Immature natural killer cell (primary cell): ENCODE measurements at regions not wholly inside any gene's neighbourhood (a gene's known extent, or its start where the extent isn't known, plus 50 kb on each side); places are given as distances from the start of the nearest gene placed in this dataset.

ENCODE experiments used
- DNase-seq, 3 donors: peaks; one replicate each; pipeline ENCODE4 v3.0.0; 2022; ENCODE audit warnings: mixed read lengths in 1 of 3
- H3K27ac Mint-ChIP-seq, 6 donors: one replicate each; pipeline ENCODE4 v1.8.0; 2020; ENCODE audit warnings: mixed read lengths in 6 of 6, mild to moderate bottlenecking in 5 of 6, inconsistent platforms in 4 of 6, moderate library complexity in 3 of 6
- H3K27me3 Mint-ChIP-seq, 3 donors: one replicate each; pipeline ENCODE4 v1.8.0; 2020 to 2021; ENCODE audit warnings: low read depth in 3 of 3, mild to moderate bottlenecking in 3 of 3, mixed read lengths in 3 of 3, moderate library complexity in 3 of 3, inconsistent platforms in 1 of 3
- H3K36me3 Mint-ChIP-seq, 3 donors: one replicate each; pipeline ENCODE4 v1.8.0; 2020; ENCODE audit warnings: mixed read lengths in 3 of 3, inconsistent platforms in 2 of 3, mild to moderate bottlenecking in 2 of 3
- H3K4me1 Mint-ChIP-seq, 2 donors: one replicate each; pipeline ENCODE4 v1.8.0; 2020; ENCODE audit warnings: inconsistent platforms in 2 of 2, mild to moderate bottlenecking in 2 of 2, mixed read lengths in 2 of 2, moderate library complexity in 1 of 2
- H3K4me3 Mint-ChIP-seq, 5 donors: one replicate each; pipeline ENCODE4 v1.8.0; 2020; ENCODE audit warnings: mild to moderate bottlenecking in 5 of 5, mixed read lengths in 5 of 5, inconsistent platforms in 3 of 5, moderate library complexity in 3 of 5
- H3K9me3 Mint-ChIP-seq, 6 donors: one replicate each; pipeline ENCODE4 v1.8.0; 2020; ENCODE audit warnings: mild to moderate bottlenecking in 6 of 6, mixed read lengths in 6 of 6, inconsistent platforms in 4 of 6, moderate library complexity in 3 of 6

DNA sequence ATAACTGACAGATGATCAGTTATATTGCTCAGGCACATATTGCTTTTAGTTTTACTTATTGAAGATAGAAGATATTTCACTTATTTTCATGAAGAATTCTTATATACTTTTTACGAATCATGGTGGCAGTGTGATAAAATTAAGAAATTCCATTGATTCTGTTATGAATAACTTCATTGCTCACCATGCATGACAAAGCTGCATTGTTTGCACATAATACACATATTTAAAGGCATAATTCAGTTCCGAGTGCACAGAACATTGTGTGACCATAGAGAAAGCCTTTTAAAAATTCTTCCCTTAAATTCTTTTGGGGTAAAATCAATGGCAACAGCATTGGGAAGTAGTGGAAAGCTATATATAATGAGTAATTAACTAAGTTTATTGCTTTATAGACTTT, 82.5 kb upstream of the NAALADL2 start:
- H3K4me3 Mint-ChIP-seq = no peak overlapping the region

DNA sequence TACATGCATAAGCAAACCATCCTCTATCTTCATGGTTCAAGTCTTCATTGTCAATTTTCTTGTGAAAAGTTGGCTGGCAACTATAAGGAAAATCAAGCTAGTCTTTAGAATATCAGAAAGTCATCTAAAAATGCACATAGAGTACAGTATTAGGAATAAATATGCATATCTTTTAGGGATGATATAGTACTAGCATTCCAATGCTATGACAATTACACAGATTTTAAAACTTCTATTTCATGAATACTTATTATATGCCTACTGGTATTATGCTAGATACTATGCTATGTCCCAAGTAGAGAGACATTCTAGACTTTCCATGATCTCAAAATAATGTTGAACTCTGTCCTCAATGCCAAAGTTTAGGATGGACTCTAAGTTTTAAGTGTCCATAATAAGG, 81.3 kb upstream of the NAALADL2 start:
- Mint-ChIP-seq H3K4me1 (no peaks in the 10 kb centered on the region), H3K27me3 (no peaks in the 10 kb centered on the region), H3K4me3 (no peak overlapping the region)

More for the DNA sequence above, 82.5 kb upstream of the NAALADL2 start:
- Mint-ChIP-seq H3K36me3 (no peaks in the 10 kb centered on the region), H3K27me3 (no peaks in the 10 kb centered on the region), H3K9me3 (peaks cover 2 to 35% (median 12%) of the 10 kb centered on the region in 6 donors), H3K27ac (no peak overlapping the region), H3K4me1 (no peaks in the 10 kb centered on the region)
- no peak for DNase-seq

DNA sequence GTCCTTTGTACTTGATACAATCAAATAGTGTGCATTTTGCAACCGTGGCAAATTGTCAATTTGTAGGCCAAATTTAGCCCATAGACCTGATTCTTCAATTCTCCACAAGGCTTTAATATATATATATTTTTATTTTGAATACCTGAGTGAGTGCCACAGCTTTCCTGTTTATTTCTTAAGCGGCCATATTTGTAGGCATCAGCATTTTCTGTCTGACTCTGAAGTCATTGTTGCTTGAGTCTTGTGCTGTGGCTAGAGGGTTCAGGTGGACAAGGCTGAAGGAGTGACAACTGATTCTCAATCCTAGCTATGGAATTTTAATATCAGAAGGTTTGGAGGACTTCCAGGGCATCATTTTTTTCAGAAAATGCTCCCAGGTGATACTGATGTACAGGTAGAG, 75.6 kb upstream of the NAALADL2 start:
- no peak overlapping the region for H3K27ac Mint-ChIP-seq
- peaks cover 0 to 3% (median 0%) of the 10 kb centered on the region in 3 donors for H3K27me3 Mint-ChIP-seq
- H3K9me3 Mint-ChIP-seq = peaks cover 3 to 29% (median 21%) of the 10 kb centered on the region in 6 donors
- H3K4me3 Mint-ChIP-seq = no peak overlapping the region
- no peak for DNase-seq
- H3K4me1 Mint-ChIP-seq = no peaks in the 10 kb centered on the region
- no peaks in the 10 kb centered on the region for H3K36me3 Mint-ChIP-seq

More for the DNA sequence above, 81.3 kb upstream of the NAALADL2 start:
- peaks cover 2 to 38% (median 14%) of the 10 kb centered on the region in 6 donors for H3K9me3 Mint-ChIP-seq
- no peak for DNase-seq
- H3K27ac Mint-ChIP-seq = no peak overlapping the region
- no peaks in the 10 kb centered on the region for H3K36me3 Mint-ChIP-seq

DNA sequence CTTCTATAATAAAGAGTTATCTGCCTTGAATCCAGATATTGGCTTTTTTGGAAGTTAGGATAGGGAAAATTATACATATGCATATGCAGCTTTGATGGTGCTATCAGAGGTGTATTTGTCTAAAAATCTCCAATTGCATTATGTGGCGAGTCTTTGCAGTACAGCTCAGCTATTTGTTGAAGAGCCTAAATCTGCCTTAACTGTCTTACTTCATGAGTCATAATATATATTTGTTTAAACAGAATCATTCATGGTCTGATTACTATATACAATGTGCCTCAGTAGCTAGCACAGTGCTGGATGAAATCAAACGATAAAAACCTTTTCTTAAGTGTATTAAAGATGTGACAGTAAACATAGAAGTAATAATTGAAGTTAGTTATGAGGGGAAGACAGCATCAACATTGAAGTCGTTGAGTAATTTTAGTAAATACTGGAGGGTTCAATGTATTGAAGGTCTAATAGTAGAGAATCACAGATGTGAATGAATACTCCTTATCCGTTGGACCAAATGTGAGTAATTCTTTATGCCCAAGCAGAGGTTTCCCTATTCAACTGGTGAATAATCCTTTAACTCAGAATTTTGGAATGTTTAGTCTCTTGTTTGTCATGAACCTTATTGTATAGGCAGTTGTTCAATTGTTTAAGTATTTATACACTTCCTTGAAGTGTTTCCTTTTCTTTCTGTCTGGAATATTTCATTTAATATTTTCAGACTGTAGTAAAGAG, 74.8 kb upstream of the NAALADL2 start:
- H3K27ac Mint-ChIP-seq = no peak overlapping the region
- no peak overlapping the region for H3K4me3 Mint-ChIP-seq
- H3K36me3 Mint-ChIP-seq = no peaks in the 10 kb centered on the region
- DNase-seq = no peak
- H3K27me3 Mint-ChIP-seq = peaks cover 0 to 5% (median 0%) of the 10 kb centered on the region in 3 donors
- H3K4me1 Mint-ChIP-seq = no peaks in the 10 kb centered on the region
- H3K9me3 Mint-ChIP-seq = peaks cover 1 to 37% (median 21%) of the 10 kb centered on the region in 6 donors

DNA sequence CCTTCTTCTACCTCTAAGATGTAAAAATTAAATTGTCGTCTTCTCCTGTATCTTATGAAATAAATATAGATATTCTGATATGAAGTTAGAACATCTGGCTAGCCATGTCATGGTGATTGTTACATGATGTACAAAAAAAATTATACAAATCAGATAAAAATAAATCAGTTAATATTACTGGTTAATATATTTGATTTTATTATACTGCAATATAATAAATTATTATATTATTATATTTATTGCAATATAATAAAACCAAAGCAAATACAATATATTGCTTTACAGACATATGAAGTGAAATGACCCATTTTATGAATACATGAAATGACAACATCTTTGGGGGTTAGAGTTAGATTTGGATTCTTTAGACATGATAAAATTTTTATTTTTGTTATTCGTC, 72.3 kb upstream of the NAALADL2 start:
- Mint-ChIP-seq H3K36me3 (no peaks in the 10 kb centered on the region), H3K27ac (no peak overlapping the region), H3K9me3 (peaks cover 1 to 30% (median 13%) of the 10 kb centered on the region in 6 donors), H3K4me3 (no peak overlapping the region), H3K27me3 (peaks cover 0 to 5% (median 2%) of the 10 kb centered on the region in 3 donors), H3K4me1 (no peaks in the 10 kb centered on the region)
- no peak for DNase-seq

DNA sequence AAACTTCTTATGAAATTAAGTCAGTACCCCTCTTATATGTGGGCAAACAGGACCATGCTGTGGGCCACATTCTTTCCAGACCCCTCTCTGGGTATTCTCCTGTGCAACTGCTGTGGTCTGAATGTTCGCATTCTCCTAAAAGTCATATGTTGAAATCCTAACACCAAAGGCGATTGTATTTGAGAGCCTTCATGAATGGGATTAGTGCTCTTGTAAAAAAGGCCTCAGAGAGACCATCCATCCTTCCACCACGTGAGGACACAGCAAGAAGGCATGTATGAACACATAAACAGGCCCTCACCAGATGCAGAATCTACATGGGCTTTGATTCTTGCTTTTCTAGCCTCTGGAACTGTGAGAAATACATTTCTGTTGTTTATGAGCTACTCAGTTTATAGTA, 68.0 kb upstream of the NAALADL2 start:
- Mint-ChIP-seq H3K27me3 (peaks cover 0 to 3% (median 2%) of the 10 kb centered on the region in 3 donors), H3K9me3 (peaks cover 1 to 27% (median 10%) of the 10 kb centered on the region in 6 donors), H3K4me1 (no peaks in the 10 kb centered on the region), H3K4me3 (no peak overlapping the region), H3K36me3 (no peaks in the 10 kb centered on the region), H3K27ac (no peak overlapping the region)
- DNase-seq = no peak

DNA sequence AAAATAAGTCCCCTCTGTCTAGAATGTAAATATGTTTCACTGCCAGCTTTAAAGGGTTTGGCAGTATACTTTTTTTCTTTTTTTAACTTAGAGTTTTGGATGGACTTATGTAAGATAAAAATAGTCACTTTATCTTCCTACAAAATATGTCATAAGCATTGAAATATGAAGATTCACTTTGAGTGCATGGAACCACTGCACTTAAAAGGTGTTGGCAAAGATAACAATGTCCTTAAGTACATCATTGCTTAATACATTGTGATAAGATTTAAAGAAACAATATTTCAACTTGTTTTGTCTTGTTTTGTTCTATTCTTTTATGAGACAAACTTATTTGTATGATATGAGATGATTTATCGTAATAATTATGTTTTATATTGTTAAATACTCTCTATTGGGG, 66.3 kb upstream of the NAALADL2 start:
- peaks cover 2 to 36% (median 15%) of the 10 kb centered on the region in 6 donors for H3K9me3 Mint-ChIP-seq
- no peak overlapping the region for H3K27ac Mint-ChIP-seq
- H3K36me3 Mint-ChIP-seq = no peaks in the 10 kb centered on the region
- H3K27me3 Mint-ChIP-seq = peaks cover 0 to 2% (median 1%) of the 10 kb centered on the region in 3 donors
- DNase-seq = no peak
- H3K4me1 Mint-ChIP-seq = no peaks in the 10 kb centered on the region
- H3K4me3 Mint-ChIP-seq = no peak overlapping the region
